Suprapubic skin (tissue), 4 donors: ENCODE measurements at regions not wholly inside any gene's neighbourhood (a gene's known extent, or its start where the extent isn't known, plus 50 kb on each side); places are given as distances from the start of the nearest gene placed in this dataset.

Source experiments
- DNase-seq, 2 donors: peaks; one replicate each; pipeline ENCODE4 v3.0.0-alpha.2; 2019; ENCODE audit warnings: low spot score in 2 of 2
- H3K27ac ChIP-seq: fragments of 200-600 bp; sonication (generic); one replicate; pipeline ENCODE4 v1.5.1; 2019
- H3K27me3 ChIP-seq: fragments of 200-600 bp; sonication (generic); one replicate; pipeline ENCODE4 v1.5.1; 2019
- H3K36me3 ChIP-seq: fragments of 200-600 bp; sonication (generic); one replicate; pipeline ENCODE4 v1.5.1; 2019
- H3K4me1 ChIP-seq: fragments of 200-600 bp; sonication (generic); one replicate; pipeline ENCODE4 v1.5.1; 2019
- H3K4me3 ChIP-seq: fragments of 200-600 bp; sonication (generic); one replicate; pipeline ENCODE4 v1.5.1; 2019; ENCODE audit warnings: mild to moderate bottlenecking
- H3K9me3 ChIP-seq: fragments of 200-600 bp; sonication (generic); one replicate; pipeline ENCODE4 v1.5.1; 2019
- CTCF ChIP-seq, 2 donors: fragments of 200-600 bp in 1 of 2; fragments of 450-650 bp in 1 of 2; sonication (generic) in 1 of 2; IDR thresholded peaks; one replicate each; pipeline ENCODE4 v1.5.1; 2016 to 2019; ENCODE audit warnings: antibody characterized with exemption in 2 of 2, mild to moderate bottlenecking in 1 of 2, moderate library complexity in 1 of 2
- EP300 ChIP-seq: sonication (generic); formaldehyde crosslinking; IDR thresholded peaks from one replicate; pipeline ENCODE4 v1.6.1; 2017; ENCODE audit warnings: antibody characterized with exemption
- POLR2A ChIP-seq, 2 donors: fragments of 450-650 bp; IDR thresholded peaks; one replicate each; pipeline ENCODE4 v1.6.1; 2017; ENCODE audit warnings: antibody characterized with exemption in 2 of 2, mild to moderate bottlenecking in 2 of 2, moderate library complexity in 2 of 2
- POLR2AphosphoS5 ChIP-seq, 3 donors: sonication (generic); formaldehyde crosslinking; IDR thresholded peaks; one replicate each; pipeline ENCODE4 v1.6.1; 2017; ENCODE audit warnings: antibody characterized with exemption in 3 of 3
- WGBS: methylation state at CpG from one replicate; pipeline ENCODE4 v1.1.5; 2018; 5-methylcytosine and 5-hydroxymethylcytosine counted together

DNA sequence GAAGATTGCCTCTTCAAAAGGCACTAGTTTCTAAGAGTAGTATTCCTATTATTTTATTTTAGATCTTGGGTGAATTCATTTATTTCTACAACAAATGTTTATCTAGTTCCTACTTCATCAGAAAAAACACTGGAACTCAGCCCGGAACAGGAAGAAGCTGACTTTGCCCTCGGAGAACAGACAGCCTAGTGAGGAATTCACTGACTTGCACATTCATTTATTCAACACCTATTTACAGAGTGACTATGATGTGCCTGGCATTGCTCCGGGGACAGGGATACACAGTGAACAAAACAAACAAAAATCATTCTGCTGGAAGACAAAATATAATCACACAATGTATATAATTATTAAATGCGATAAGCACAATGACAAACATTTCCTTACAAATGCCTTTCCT lies 54.4 kb upstream of the SDK1 start:
- WGBS = 77% methylated on average over 4 of the region's 4 CpGs
- no peak for DNase-seq
- no peaks in the 10 kb centered on the region for H3K27me3 ChIP-seq

DNA sequence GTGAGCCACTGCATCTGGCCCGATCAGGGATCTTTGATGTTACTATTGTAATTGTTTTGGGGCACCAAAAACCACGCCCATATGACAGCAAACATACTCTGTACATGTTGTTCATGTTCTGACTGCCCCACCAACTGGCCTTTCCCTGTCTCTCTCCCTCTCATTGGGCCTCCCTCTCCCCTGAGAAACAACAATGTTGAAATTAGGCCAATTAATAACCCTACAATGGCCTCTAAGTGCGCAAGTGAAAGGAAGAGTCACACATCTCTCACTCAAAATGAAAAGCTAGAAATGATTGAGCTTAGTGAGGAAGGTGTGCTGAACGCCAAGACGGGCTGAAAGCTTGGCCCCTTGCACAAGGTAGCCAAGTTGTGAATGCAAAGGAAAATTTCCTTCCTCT lies 50.3 kb upstream of the SDK1 start:
- Histone ChIP-seq H3K27me3 (peaks cover 5% of the 10 kb centered on the region), H3K27ac (no peak overlapping the region), H3K4me3 (no peak overlapping the region), H3K9me3 (peaks cover 4% of the 10 kb centered on the region), H3K36me3 (no peaks in the 10 kb centered on the region), H3K4me1 (no peaks in the 10 kb centered on the region)
- no peak for TF ChIP-seq POLR2A (IDR thresholded peaks at IDR 0.05)
- TF ChIP-seq EP300 = no peak
- no peak for TF ChIP-seq POLR2AphosphoS5 (IDR thresholded peaks at IDR 0.05)
- no peak for TF ChIP-seq CTCF (IDR thresholded peaks at IDR 0.05)
- WGBS = 91% methylated on average over 5 of the region's 5 CpGs
- no peak for DNase-seq

More for the DNA sequence above, 54.4 kb upstream of the SDK1 start:
- no peaks in the 10 kb centered on the region for H3K4me1 ChIP-seq
- H3K36me3 ChIP-seq = no peaks in the 10 kb centered on the region
- no peak overlapping the region for H3K4me3 ChIP-seq
- TF ChIP-seq EP300 = no peak
- no peak for TF ChIP-seq POLR2A (IDR thresholded peaks at IDR 0.05)
- TF ChIP-seq POLR2AphosphoS5 (IDR thresholded peaks at IDR 0.05) = no peak
- TF ChIP-seq CTCF (IDR thresholded peaks at IDR 0.05) = no peak
- H3K27ac ChIP-seq = no peak overlapping the region
- H3K9me3 ChIP-seq = peaks cover 4% of the 10 kb centered on the region
